ENCODE measurements at regions not wholly inside any gene's neighbourhood (a gene's known extent, or its start where the extent isn't known, plus 50 kb on each side); places are given as distances from the start of the nearest gene placed in this dataset.

GRCh38 chr5:107254214-107254901 lies 416.4 kb downstream of the EFNA5 start:
- Mint-ChIP-seq H3K27me3 (peaks cover 1% of the 10 kb centered on the region), H3K9me3 (peaks cover 2% of the 10 kb centered on the region), H3K27ac (no peak overlapping the region), H3K36me3 (no peaks in the 10 kb centered on the region), H3K4me3 (no peak overlapping the region), H3K4me1 (no peaks in the 10 kb centered on the region)

GRCh38 chr5:107253246-107253645 lies 417.5 kb downstream of the EFNA5 start:
- H3K4me3 Mint-ChIP-seq = no peak overlapping the region
- H3K9me3 Mint-ChIP-seq = no peaks in the 10 kb centered on the region
- H3K36me3 Mint-ChIP-seq = no peaks in the 10 kb centered on the region
- H3K27me3 Mint-ChIP-seq = no peaks in the 10 kb centered on the region
- H3K27ac Mint-ChIP-seq = no peak overlapping the region
- H3K4me1 Mint-ChIP-seq = no peaks in the 10 kb centered on the region

GRCh38 chr5:107251151-107251550 lies 419.6 kb downstream of the EFNA5 start:
- Mint-ChIP-seq H3K9me3 (no peaks in the 10 kb centered on the region), H3K27ac (no peak overlapping the region), H3K27me3 (no peaks in the 10 kb centered on the region), H3K36me3 (no peaks in the 10 kb centered on the region), H3K4me1 (no peaks in the 10 kb centered on the region), H3K4me3 (no peak overlapping the region)

GRCh38 chr5:107248066-107248695 lies 422.6 kb downstream of the EFNA5 start:
- H3K4me1 Mint-ChIP-seq = no peaks in the 10 kb centered on the region
- H3K36me3 Mint-ChIP-seq = no peaks in the 10 kb centered on the region
- no peaks in the 10 kb centered on the region for H3K9me3 Mint-ChIP-seq
- no peak overlapping the region for H3K4me3 Mint-ChIP-seq
- H3K27me3 Mint-ChIP-seq = no peaks in the 10 kb centered on the region
- H3K27ac Mint-ChIP-seq = no peak overlapping the region

GRCh38 chr5:107247427-107247826 lies 423.3 kb downstream of the EFNA5 start:
- no peak overlapping the region for H3K4me3 Mint-ChIP-seq
- no peaks in the 10 kb centered on the region for H3K9me3 Mint-ChIP-seq
- H3K36me3 Mint-ChIP-seq = no peaks in the 10 kb centered on the region
- no peaks in the 10 kb centered on the region for H3K27me3 Mint-ChIP-seq
- H3K4me1 Mint-ChIP-seq = no peaks in the 10 kb centered on the region
- no peak overlapping the region for H3K27ac Mint-ChIP-seq

GRCh38 chr5:107243220-107243579 lies 427.5 kb downstream of the EFNA5 start:
- Mint-ChIP-seq H3K9me3 (no peaks in the 10 kb centered on the region), H3K27ac (no peak overlapping the region), H3K4me3 (no peak overlapping the region), H3K27me3 (no peaks in the 10 kb centered on the region), H3K36me3 (no peaks in the 10 kb centered on the region), H3K4me1 (no peaks in the 10 kb centered on the region)

- no peaks in the 10 kb centered on the region for H3K36me3 Mint-ChIP-seq
- H3K9me3 Mint-ChIP-seq = no peaks in the 10 kb centered on the region
- H3K27me3 Mint-ChIP-seq = no peaks in the 10 kb centered on the region
- no peaks in the 10 kb centered on the region for H3K4me1 Mint-ChIP-seq
- no peak overlapping the region for H3K4me3 Mint-ChIP-seq
- H3K27ac Mint-ChIP-seq = no peak overlapping the region
These were observed 428.1 kb downstream of the EFNA5 start for GRCh38 chr5:107242411-107243219.

- H3K4me1 Mint-ChIP-seq = no peaks in the 10 kb centered on the region
- no peaks in the 10 kb centered on the region for H3K36me3 Mint-ChIP-seq
- H3K4me3 Mint-ChIP-seq = no peak overlapping the region
- no peak overlapping the region for H3K27ac Mint-ChIP-seq
- no peaks in the 10 kb centered on the region for H3K9me3 Mint-ChIP-seq
- no peaks in the 10 kb centered on the region for H3K27me3 Mint-ChIP-seq
These were observed 428.9 kb downstream of the EFNA5 start for GRCh38 chr5:107241841-107242240.

GRCh38 chr5:107235167-107235566 lies 435.6 kb downstream of the EFNA5 start:
- Mint-ChIP-seq H3K36me3 (no peaks in the 10 kb centered on the region), H3K27ac (no peak overlapping the region), H3K4me3 (no peak overlapping the region), H3K27me3 (no peaks in the 10 kb centered on the region), H3K9me3 (no peaks in the 10 kb centered on the region), H3K4me1 (no peaks in the 10 kb centered on the region)

GRCh38 chr5:107232788-107233187 lies 437.9 kb downstream of the EFNA5 start:
- no peaks in the 10 kb centered on the region for H3K4me1 Mint-ChIP-seq
- peaks cover 4% of the 10 kb centered on the region for H3K9me3 Mint-ChIP-seq
- H3K4me3 Mint-ChIP-seq = no peak overlapping the region
- no peaks in the 10 kb centered on the region for H3K27me3 Mint-ChIP-seq
- no peaks in the 10 kb centered on the region for H3K36me3 Mint-ChIP-seq
- no peak overlapping the region for H3K27ac Mint-ChIP-seq

- H3K27me3 Mint-ChIP-seq = no peaks in the 10 kb centered on the region
- peaks cover 4% of the 10 kb centered on the region for H3K9me3 Mint-ChIP-seq
- H3K4me3 Mint-ChIP-seq = no peak overlapping the region
- H3K27ac Mint-ChIP-seq = no peak overlapping the region
- H3K36me3 Mint-ChIP-seq = no peaks in the 10 kb centered on the region
- H3K4me1 Mint-ChIP-seq = no peaks in the 10 kb centered on the region
These were observed 438.4 kb downstream of the EFNA5 start for GRCh38 chr5:107232293-107232692.

- Mint-ChIP-seq H3K9me3 (peaks cover 4% of the 10 kb centered on the region), H3K27ac (no peak overlapping the region), H3K4me3 (no peak overlapping the region), H3K27me3 (no peaks in the 10 kb centered on the region), H3K4me1 (no peaks in the 10 kb centered on the region), H3K36me3 (no peaks in the 10 kb centered on the region)
These were observed 439.5 kb downstream of the EFNA5 start for GRCh38 chr5:107231191-107231590.

- Mint-ChIP-seq H3K36me3 (no peaks in the 10 kb centered on the region), H3K27ac (no peak overlapping the region), H3K4me3 (no peak overlapping the region), H3K27me3 (no peaks in the 10 kb centered on the region), H3K9me3 (peaks cover 4% of the 10 kb centered on the region), H3K4me1 (no peaks in the 10 kb centered on the region)
These were observed 440.4 kb downstream of the EFNA5 start for GRCh38 chr5:107230367-107230766.

GRCh38 chr5:107228226-107228625 lies 442.5 kb downstream of the EFNA5 start:
- peaks cover 4% of the 10 kb centered on the region for H3K9me3 Mint-ChIP-seq
- H3K4me3 Mint-ChIP-seq = no peak overlapping the region
- H3K27ac Mint-ChIP-seq = no peak overlapping the region
- no peaks in the 10 kb centered on the region for H3K4me1 Mint-ChIP-seq
- H3K36me3 Mint-ChIP-seq = no peaks in the 10 kb centered on the region
- H3K27me3 Mint-ChIP-seq = no peaks in the 10 kb centered on the region

- Mint-ChIP-seq H3K4me3 (no peak overlapping the region), H3K4me1 (no peaks in the 10 kb centered on the region), H3K36me3 (no peaks in the 10 kb centered on the region), H3K9me3 (peaks cover 3% of the 10 kb centered on the region), H3K27ac (no peak overlapping the region), H3K27me3 (no peaks in the 10 kb centered on the region)
These were observed 446.5 kb downstream of the EFNA5 start for GRCh38 chr5:107224272-107224671.

GRCh38 chr5:107223066-107223465 lies 447.7 kb downstream of the EFNA5 start:
- no peaks in the 10 kb centered on the region for H3K4me1 Mint-ChIP-seq
- no peaks in the 10 kb centered on the region for H3K9me3 Mint-ChIP-seq
- no peak overlapping the region for H3K27ac Mint-ChIP-seq
- no peak overlapping the region for H3K4me3 Mint-ChIP-seq
- H3K36me3 Mint-ChIP-seq = no peaks in the 10 kb centered on the region
- no peaks in the 10 kb centered on the region for H3K27me3 Mint-ChIP-seq

Measured in activated naive CD4-positive, alpha-beta T cell treated with anti-CD3 and anti-CD28 coated beads, Interleukin-2, amount 50 U/mL, for 24 hours (primary cell).